GM13976 (cell line): ENCODE measurements at regions not wholly inside any gene's neighbourhood (a gene's known extent, or its start where the extent isn't known, plus 50 kb on each side); places are given as distances from the start of the nearest gene placed in this dataset.
"Not testable (repeated sequence)": the region's sequence is repeated elsewhere in the genome, so short reads cannot be mapped to it uniquely, and the experiment has no call there.

Experiments used
- DNase-seq: peaks from one replicate; pipeline ENCODE4 v3.0.0; 2012; ENCODE audit warnings: low spot score
- CTCF ChIP-seq: IDR thresholded peaks from 2 replicates; pipeline ENCODE4 v1.5.1; 2012; ENCODE audit warnings: borderline replicate concordance, mild to moderate bottlenecking; ENCODE audit not compliant: insufficient read depth; ENCODE audit errors: extremely low read depth, missing control alignments, control extremely low read depth
- in situ Hi-C: fragments of 300-500 bp; cut with MboI; formaldehyde crosslinking; loops from one replicate; pipeline ENCODE4 v1.12.0; 2022; ENCODE audit warnings: low sequenced_read_pairs, mixed read lengths, inconsistent platforms; ENCODE audit not compliant: unreplicated experiment

GRCh38 chrX:81900522-81900921, 698.6 kb downstream of the SH3BGRL start:
- in situ Hi-C loops = no loop called here
- no peak for TF ChIP-seq CTCF
- DNase-seq = no peak

DNA sequence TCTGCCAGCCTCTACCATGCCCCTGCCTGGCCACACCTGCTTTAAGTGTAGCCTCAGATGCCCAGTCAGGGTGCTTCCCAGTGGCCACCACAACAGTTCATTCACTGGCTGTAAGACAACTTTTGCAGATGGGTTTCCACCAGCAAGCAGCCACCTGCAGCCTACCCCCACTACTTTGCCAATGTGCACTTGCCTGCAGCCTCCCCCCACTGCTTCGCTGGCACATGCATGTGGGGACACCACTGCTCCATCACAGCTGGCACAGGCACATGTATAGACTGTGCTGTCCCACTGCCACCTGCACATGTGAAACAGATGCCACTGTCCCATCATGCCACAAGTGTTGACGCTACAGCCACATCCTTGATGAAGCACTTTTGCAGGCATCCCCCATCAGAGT, 723.9 kb downstream of the SH3BGRL start:
- TF ChIP-seq CTCF = no peak
- DNase-seq = no peak
- in situ Hi-C loops = no loop called here

GRCh38 chrX:81945911-81946310, 744.0 kb downstream of the SH3BGRL start:
- DNase-seq, in situ Hi-C loops: not testable (repeated sequence)

DNA sequence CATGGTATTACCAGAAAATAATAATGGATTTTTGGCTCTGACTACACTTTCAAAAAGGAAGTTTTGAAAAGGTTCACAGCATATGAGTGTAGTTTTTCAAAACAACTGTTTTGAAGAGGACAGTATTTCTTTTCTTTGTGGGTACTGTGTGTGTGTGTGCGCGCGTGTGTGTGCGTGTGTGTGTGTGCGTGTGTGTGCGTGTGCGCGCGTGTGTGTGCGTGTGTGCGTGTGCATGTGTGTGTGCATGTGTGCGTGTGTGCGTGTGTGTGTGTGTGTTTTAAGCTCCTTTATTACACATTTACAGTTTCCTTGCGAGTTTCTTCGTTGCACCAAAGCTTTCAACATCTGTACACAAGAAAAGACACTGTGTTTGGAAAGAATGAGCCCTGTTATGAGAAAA, 755.4 kb downstream of the SH3BGRL start:
- TF ChIP-seq CTCF = no peak
- DNase-seq = no peak
- in situ Hi-C loops = no loop called here

DNA sequence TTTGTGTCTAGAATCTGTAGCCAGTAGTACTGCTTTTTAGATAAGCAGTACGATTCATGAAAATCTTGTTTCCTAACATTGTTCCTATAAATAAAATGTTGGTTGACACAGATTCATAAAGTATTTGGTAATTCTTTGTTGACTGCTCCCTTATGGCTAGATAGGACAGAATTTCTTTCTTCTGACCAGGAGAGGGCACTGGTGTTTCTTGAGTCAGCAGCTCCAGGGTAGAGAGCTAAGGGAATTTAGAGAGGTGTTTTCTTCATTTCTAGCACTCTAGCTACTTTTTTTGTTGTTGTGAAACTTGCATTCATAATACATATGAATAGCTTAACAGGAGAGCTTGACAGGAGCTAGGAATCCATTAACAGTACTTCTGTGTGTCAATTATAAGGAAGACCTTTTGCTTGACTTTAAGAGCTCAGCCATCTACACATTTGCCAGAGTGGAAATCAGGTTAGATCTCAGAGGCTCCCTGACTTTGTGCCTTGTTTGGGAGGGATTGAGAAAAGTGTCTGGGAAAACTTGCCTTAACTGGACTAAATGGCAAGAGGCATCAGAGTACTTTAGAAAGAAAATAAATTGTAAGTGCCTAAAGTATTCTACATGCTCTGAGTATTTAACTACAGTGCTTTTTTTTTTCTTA, 756.1 kb downstream of the SH3BGRL start:
- peak; percentile 17 for DNase-seq
- in situ Hi-C loops = no loop called here
- TF ChIP-seq CTCF = peak; percentile 19

GRCh38 chrX:81959964-81960363, 758.1 kb downstream of the SH3BGRL start:
- in situ Hi-C loops = no loop called here
- no peak for TF ChIP-seq CTCF
- no peak for DNase-seq

DNA sequence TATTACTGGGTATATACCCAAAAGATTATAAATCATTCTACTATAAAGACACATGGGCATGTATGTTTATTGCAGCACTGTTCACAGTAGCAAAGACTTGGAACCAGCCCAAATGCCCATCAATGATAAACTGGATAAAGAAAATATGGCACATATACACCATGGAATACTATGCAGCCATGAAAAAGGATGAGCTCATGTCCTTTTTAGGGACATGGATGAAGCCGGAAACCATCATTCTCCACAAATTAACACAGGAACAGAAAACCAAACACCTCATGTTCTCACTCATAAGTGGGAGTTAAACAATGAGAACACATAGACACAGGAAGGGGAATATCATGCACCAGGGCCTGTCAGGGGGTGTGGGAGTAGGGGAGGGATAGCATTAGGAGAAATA, 772.5 kb downstream of the SH3BGRL start:
- in situ Hi-C loops, DNase-seq: not testable (repeated sequence)
